H1 (cell line): ENCODE measurements at regions not wholly inside any gene's neighbourhood (a gene's known extent, or its start where the extent isn't known, plus 50 kb on each side); places are given as distances from the start of the nearest gene placed in this dataset.

Experiments used
- CTCF ChIA-PET: fragments of 300-600 bp; sonication (Branson Sonifier 250); formaldehyde crosslinking; loops from one replicate; lab custom pipeline; 2021; ENCODE audit not compliant: partially characterized antibody; lab: Charles Lee
- POLR2A ChIA-PET: fragments of 300-600 bp; sonication (Branson Sonifier 250); formaldehyde crosslinking; loops from one replicate; lab custom pipeline; 2021; ENCODE audit warnings: inconsistent platforms; ENCODE audit not compliant: partially characterized antibody; lab: Charles Lee
- DNase-seq, 2 experiments: peaks; one replicate each; pipeline versions ENCODE4 v3.0.0 to v3.0.0-alpha.2; 2010 to 2022; ENCODE audit warnings: low spot score in 2 of 2, low read depth in 1 of 2, mixed read lengths in 1 of 2
- FAIRE-seq: peaks from 2 replicates; lab custom pipeline; 2011; peaks lifted over from hg19 to GRCh38; lab: Jason Lieb, UNC
- H2AFZ ChIP-seq: 2 replicates; pipeline ENCODE4 v1.8.1; 2012; ENCODE audit warnings: low read length, inconsistent platforms
- H2AK5ac ChIP-seq: 2 replicates; pipeline ENCODE4 v1.6.1; 2013; ENCODE audit warnings: low read depth, low read length
- H2BK120ac ChIP-seq: replicated peaks from 2 replicates; pipeline ENCODE3; 2013; ENCODE audit warnings: low read depth, low read length, inconsistent platforms
- H2BK12ac ChIP-seq: 2 replicates; pipeline ENCODE4 v1.6.1; 2013; ENCODE audit warnings: low read depth, low read length
- H2BK15ac ChIP-seq: 2 replicates; pipeline ENCODE4 v1.6.1; 2013; ENCODE audit warnings: low read length
- H2BK20ac ChIP-seq: 2 replicates; pipeline ENCODE4 v1.6.1; 2013; ENCODE audit warnings: low read length
- H2BK5ac ChIP-seq: 2 replicates; pipeline ENCODE4 v1.6.1; 2013; ENCODE audit warnings: low read depth, low read length
- H3K14ac ChIP-seq: 2 replicates; pipeline ENCODE4 v1.6.1; 2013; ENCODE audit warnings: inconsistent platforms; ENCODE audit not compliant: insufficient read length
- H3K18ac ChIP-seq: 2 replicates; pipeline ENCODE4 v1.6.1; 2013; ENCODE audit warnings: low read length; ENCODE audit errors: extremely low read depth
- H3K23ac ChIP-seq: 2 replicates; pipeline ENCODE4 v1.6.1; 2013; ENCODE audit warnings: inconsistent platforms; ENCODE audit not compliant: insufficient read length
- H3K23me2 ChIP-seq: 2 replicates; pipeline ENCODE4 v1.6.1; 2013; ENCODE audit warnings: low read depth, low read length
- H3K27ac ChIP-seq: 2 replicates; pipeline ENCODE4 v1.6.1; 2011; ENCODE audit warnings: low read depth, low read length, inconsistent platforms
- H3K27me3 ChIP-seq, 4 experiments: replicated peaks in 1 of 4; 1 replicate in 1 of 4; 2 replicates in 3 of 4; pipeline versions ENCODE4 v1.6.1 to v1.8.1; 2011 to 2013; ENCODE audit warnings: low read length in 3 of 4, mild to moderate bottlenecking in 3 of 4, inconsistent platforms in 2 of 4, mixed read lengths in 2 of 4, moderate library complexity in 1 of 4; ENCODE audit not compliant: control insufficient read depth in 3 of 4, insufficient read depth in 3 of 4; ENCODE audit errors: extremely low read depth in 1 of 4
- H3K36me3 ChIP-seq, 4 experiments: 2 replicates each; pipeline versions ENCODE4 v1.6.1 to v1.8.1; 2011 to 2013; ENCODE audit warnings: mild to moderate bottlenecking in 4 of 4, low read length in 3 of 4, moderate library complexity in 2 of 4, control low read depth in 1 of 4, inconsistent platforms in 1 of 4; ENCODE audit not compliant: insufficient read depth in 4 of 4, control insufficient read depth in 2 of 4
- H3K4ac ChIP-seq: replicated peaks from 2 replicates; pipeline ENCODE3; 2013; ENCODE audit warnings: low read length, low read depth, mixed read lengths, inconsistent platforms; ENCODE audit not compliant: insufficient read length
- H3K4me1 ChIP-seq, 4 experiments: replicated peaks in 1 of 4; 1 replicate in 1 of 4; 2 replicates in 3 of 4; pipeline versions ENCODE4 v1.6.1 to v1.8.1; 2011 to 2013; ENCODE audit warnings: low read length in 3 of 4, inconsistent platforms in 2 of 4, mixed read lengths in 1 of 4; ENCODE audit not compliant: insufficient read depth in 4 of 4, control insufficient read depth in 3 of 4
- H3K4me2 ChIP-seq, 2 experiments: 2 replicates each; pipeline versions ENCODE4 v1.6.1 to v1.8.1; 2011 to 2013; ENCODE audit warnings: low read depth in 2 of 2, low read length in 2 of 2, control low read depth in 1 of 2, inconsistent platforms in 1 of 2, mild to moderate bottlenecking in 1 of 2; ENCODE audit not compliant: insufficient read depth in 1 of 2
- H3K4me3 ChIP-seq, 4 experiments: fragments of 200-600, 300-600 bp in 1 of 4; sonication (generic), shearing (Covaris generic), sonication (Bioruptor Twin) in 1 of 4; 2 replicates each; pipeline versions ENCODE4 v1.5.1 to v1.8.1; 2011 to 2016; ENCODE audit warnings: low read length in 4 of 4, low read depth in 3 of 4, control low read depth in 2 of 4, inconsistent platforms in 2 of 4, mild to moderate bottlenecking in 2 of 4, mixed read lengths in 1 of 4, moderate library complexity in 1 of 4; ENCODE audit not compliant: insufficient read depth in 2 of 4; ENCODE audit errors: extremely low read depth in 1 of 4
- H3K56ac ChIP-seq: replicated peaks from 2 replicates; pipeline ENCODE3; 2013; ENCODE audit warnings: low read depth, mild to moderate bottlenecking, mixed read lengths, low read length, inconsistent platforms; ENCODE audit not compliant: insufficient read length
- H3K79me1 ChIP-seq: 2 replicates; pipeline ENCODE4 v1.6.1; 2013; ENCODE audit warnings: low read depth, low read length, control low read depth
- H3K79me2 ChIP-seq, 2 experiments: 2 replicates each; pipeline versions ENCODE4 v1.6.1 to v1.8.1; 2012 to 2013; ENCODE audit warnings: low read length in 2 of 2, mild to moderate bottlenecking in 2 of 2, inconsistent platforms in 1 of 2; ENCODE audit not compliant: insufficient read depth in 2 of 2, control insufficient read depth in 1 of 2
- H3K9ac ChIP-seq, 4 experiments: replicated peaks in 1 of 4; 1 replicate in 1 of 4; 2 replicates in 3 of 4; pipeline versions ENCODE4 v1.6.1 to v1.8.1; 2011 to 2013; ENCODE audit warnings: low read depth in 3 of 4, low read length in 3 of 4, control low read depth in 2 of 4, mild to moderate bottlenecking in 2 of 4, moderate library complexity in 2 of 4, inconsistent platforms in 1 of 4; ENCODE audit errors: extremely low read depth in 1 of 4
- H3K9me3 ChIP-seq, 2 experiments: 2 replicates each; pipeline versions ENCODE4 v1.6.1 to v1.8.1; 2012 to 2013; ENCODE audit warnings: mild to moderate bottlenecking in 2 of 2, moderate library complexity in 2 of 2, control low read depth in 1 of 2, inconsistent platforms in 1 of 2, low read depth in 1 of 2, low read length in 1 of 2, mixed read lengths in 1 of 2; ENCODE audit not compliant: insufficient read depth in 2 of 2
- H4K20me1 ChIP-seq, 2 experiments: replicated peaks in 1 of 2; 2 replicates each; pipeline versions ENCODE3 to v1.8.1; 2011 to 2013; ENCODE audit warnings: inconsistent platforms in 2 of 2, low read length in 2 of 2, mild to moderate bottlenecking in 1 of 2; ENCODE audit not compliant: insufficient read depth in 2 of 2, control insufficient read depth in 1 of 2
- H4K5ac ChIP-seq: 2 replicates; pipeline ENCODE4 v1.6.1; 2013; ENCODE audit warnings: low read length, low read depth, mixed read lengths, inconsistent platforms; ENCODE audit not compliant: insufficient read length
- H4K8ac ChIP-seq: 2 replicates; pipeline ENCODE4 v1.8.0; 2013; ENCODE audit warnings: mild to moderate bottlenecking, moderate library complexity, low read length, inconsistent platforms; ENCODE audit not compliant: insufficient read depth; ENCODE audit errors: extremely low read depth
- H4K91ac ChIP-seq: replicated peaks from 2 replicates; pipeline ENCODE3; 2013; ENCODE audit warnings: low read length, mixed read lengths, inconsistent platforms; ENCODE audit not compliant: insufficient read length
- CBX5 ChIP-seq: fragments of 300-800, 300-1000 bp; sonication (generic); IDR thresholded peaks from 2 replicates; pipeline ENCODE4 v1.7.1; 2016; ENCODE audit warnings: antibody characterized with exemption, low read length, low read depth
- CHD2 ChIP-seq: IDR thresholded peaks from 2 replicates; pipeline ENCODE4 v1.6.1; 2012; ENCODE audit warnings: low read length, improper control_type of control experiment
- CTBP2 ChIP-seq: IDR thresholded peaks from 2 replicates; pipeline ENCODE4 v1.7.0; 2011; ENCODE audit warnings: borderline replicate concordance, mild to moderate bottlenecking, moderate library complexity, mixed read lengths, low read length; ENCODE audit not compliant: insufficient read depth, insufficient read length
- EZH2 ChIP-seq: fragments of 200-600 bp; sonication (generic); IDR thresholded peaks from 2 replicates; pipeline ENCODE4 v1.7.1; 2012; ENCODE audit warnings: low read depth, mild to moderate bottlenecking, moderate library complexity, low read length, inconsistent platforms; ENCODE audit not compliant: severe bottlenecking
- HDAC6 ChIP-seq: IDR thresholded peaks from one replicate; pipeline ENCODE4 v1.7.1; 2012; ENCODE audit warnings: low read depth, mild to moderate bottlenecking, inconsistent platforms, low read length, moderate library complexity
- KDM5A ChIP-seq: fragments of 200-600 bp; IDR thresholded peaks from 2 replicates; pipeline ENCODE4 v1.7.1; 2012; ENCODE audit warnings: mild to moderate bottlenecking, low read length, inconsistent platforms, mixed read lengths
- NRF1 ChIP-seq: IDR thresholded peaks from 2 replicates; pipeline ENCODE4 v1.6.1; 2011; ENCODE audit warnings: mild to moderate bottlenecking, low read depth, low read length, improper control_type of control experiment
- RFX5 ChIP-seq: IDR thresholded peaks from 2 replicates; pipeline ENCODE4 v1.6.1; 2011; ENCODE audit warnings: low read depth, low read length, improper control_type of control experiment, borderline replicate concordance
- RXRA ChIP-seq: IDR thresholded peaks from 2 replicates; pipeline ENCODE4 v1.6.1; 2011; ENCODE audit warnings: low read depth, mild to moderate bottlenecking, low read length, moderate library complexity; ENCODE audit not compliant: insufficient read depth
- SP2 ChIP-seq: IDR thresholded peaks from 2 replicates; pipeline ENCODE4 v1.6.1; 2012; ENCODE audit warnings: mild to moderate bottlenecking, low read length, inconsistent platforms
- TAF7 ChIP-seq: optimal IDR thresholded peaks from 2 replicates; pipeline ENCODE3; 2011; ENCODE audit warnings: low read depth, mild to moderate bottlenecking, inconsistent platforms, low read length, moderate library complexity, borderline replicate concordance
- TCF12 ChIP-seq: IDR thresholded peaks from 2 replicates; pipeline ENCODE4 v1.6.1; 2011; ENCODE audit warnings: low read depth, mild to moderate bottlenecking, low read length
- WGBS, 2 experiments: shearing (Covaris generic) in 1 of 2; methylation state at CpG; one replicate each; pipeline versions ENCODE4 v1.1.6 to v1.1.7; 2013 to 2015; ENCODE audit warnings: low lambda C conversion rate in 2 of 2, mixed read lengths in 2 of 2, inconsistent platforms in 1 of 2, low coverage in 1 of 2, missing lambda C conversion rate in 1 of 2; ENCODE audit not compliant: insufficient replicate concordance in 2 of 2, insufficient coverage in 1 of 2, insufficient read length in 1 of 2; ENCODE audit errors: extremely low coverage in 1 of 2, missing lambda C conversion rate in 1 of 2; 5-methylcytosine and 5-hydroxymethylcytosine counted together
- TF ChIP-seq, protein P1 (sequence below): IDR thresholded peaks from 2 replicates; pipeline ENCODE4 v1.6.1; 2011; ENCODE audit warnings: low read length, improper control_type of control experiment
- TF ChIP-seq, protein P2 (sequence below): IDR thresholded peaks from 2 replicates; pipeline ENCODE4 v1.6.1; 2012; ENCODE audit warnings: inconsistent platforms

GRCh38 chr13:72390909-72391308, 336.5 kb downstream of the MZT1 start:
- Histone ChIP-seq H2BK20ac (no peak overlapping the region), H3K4ac (no peak overlapping the region), H2BK15ac (no peak overlapping the region), H3K79me2 (no peaks in the 10 kb centered on the region), H3K23ac (no peak overlapping the region), H3K36me3 (no peaks in the 10 kb centered on the region), H3K27me3 (no peaks in the 10 kb centered on the region), H3K18ac (no peak overlapping the region), H3K4me1 (no peaks in the 10 kb centered on the region), H4K5ac (no peak overlapping the region), H3K9ac (no peak overlapping the region), H2BK12ac (no peak overlapping the region), H3K14ac (no peak overlapping the region), H3K23me2 (no peaks in the 10 kb centered on the region), H2BK120ac (no peak overlapping the region), H3K9me3 (no peaks in the 10 kb centered on the region), H2BK5ac (no peak overlapping the region), H3K79me1 (no peaks in the 10 kb centered on the region), H4K91ac (no peak overlapping the region), H3K4me2 (no peak overlapping the region), H3K27ac (no peak overlapping the region), H4K8ac (no peak overlapping the region), H2AFZ (no peak overlapping the region), H3K56ac (no peak overlapping the region), H4K20me1 (no peaks in the 10 kb centered on the region), H2AK5ac (no peak overlapping the region), H3K4me3 (no peak overlapping the region)
- WGBS, 2 experiments, result 92% methylated on average over 4 of the region's 4 CpGs; no CpG with 5 or more reads in 1 of the 2 experiments
- DNase-seq (no peak), FAIRE-seq (no peak)
- CTCF ChIA-PET, result interaction anchor here (0.6 kb wide), 1 partner anchor 9 kb away, joined by 4 read pairs; no protein-coding TSS in a partner anchor
- POLR2A ChIA-PET, result no interaction called here
- TF ChIP-seq, protein P1, sequence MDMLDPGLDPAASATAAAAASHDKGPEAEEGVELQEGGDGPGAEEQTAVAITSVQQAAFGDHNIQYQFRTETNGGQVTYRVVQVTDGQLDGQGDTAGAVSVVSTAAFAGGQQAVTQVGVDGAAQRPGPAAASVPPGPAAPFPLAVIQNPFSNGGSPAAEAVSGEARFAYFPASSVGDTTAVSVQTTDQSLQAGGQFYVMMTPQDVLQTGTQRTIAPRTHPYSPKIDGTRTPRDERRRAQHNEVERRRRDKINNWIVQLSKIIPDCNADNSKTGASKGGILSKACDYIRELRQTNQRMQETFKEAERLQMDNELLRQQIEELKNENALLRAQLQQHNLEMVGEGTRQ, result no peak
- no peak for TF ChIP-seq CTBP2
- no peak for TF ChIP-seq RXRA
- no peak for TF ChIP-seq KDM5A
- no peak for TF ChIP-seq TCF12
- no peak for TF ChIP-seq CHD2
- TF ChIP-seq NRF1, result no peak
- no peak for TF ChIP-seq EZH2
- TF ChIP-seq, protein P2, sequence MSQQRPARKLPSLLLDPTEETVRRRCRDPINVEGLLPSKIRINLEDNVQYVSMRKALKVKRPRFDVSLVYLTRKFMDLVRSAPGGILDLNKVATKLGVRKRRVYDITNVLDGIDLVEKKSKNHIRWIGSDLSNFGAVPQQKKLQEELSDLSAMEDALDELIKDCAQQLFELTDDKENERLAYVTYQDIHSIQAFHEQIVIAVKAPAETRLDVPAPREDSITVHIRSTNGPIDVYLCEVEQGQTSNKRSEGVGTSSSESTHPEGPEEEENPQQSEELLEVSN, result no peak
- no peak for TF ChIP-seq HDAC6
- TF ChIP-seq RFX5, result no peak
- no peak for TF ChIP-seq TAF7
- no peak for TF ChIP-seq CBX5
- TF ChIP-seq SP2, result no peak
